GM13977 (cell line): ENCODE measurements at regions not wholly inside any gene's neighbourhood (a gene's known extent, or its start where the extent isn't known, plus 50 kb on each side); places are given as distances from the start of the nearest gene placed in this dataset.

ENCODE experiments used
- DNase-seq: peaks from one replicate; pipeline ENCODE4 v3.0.0; 2012; ENCODE audit warnings: low spot score
- in situ Hi-C: fragments of 300-500 bp; cut with MboI; formaldehyde crosslinking; loops from one replicate; pipeline ENCODE4 v1.12.0; 2022; ENCODE audit warnings: low sequenced_read_pairs, low pct_unique_long_range_greater_than_20kb, mixed read lengths, inconsistent platforms; ENCODE audit not compliant: unreplicated experiment
- TF ChIP-seq, protein P1 (sequence below): IDR thresholded peaks from 2 replicates; pipeline ENCODE4 v1.5.1; 2012; ENCODE audit warnings: mild to moderate bottlenecking, control low read depth; ENCODE audit not compliant: insufficient read depth; ENCODE audit errors: extremely low read depth, missing control alignments

DNA sequence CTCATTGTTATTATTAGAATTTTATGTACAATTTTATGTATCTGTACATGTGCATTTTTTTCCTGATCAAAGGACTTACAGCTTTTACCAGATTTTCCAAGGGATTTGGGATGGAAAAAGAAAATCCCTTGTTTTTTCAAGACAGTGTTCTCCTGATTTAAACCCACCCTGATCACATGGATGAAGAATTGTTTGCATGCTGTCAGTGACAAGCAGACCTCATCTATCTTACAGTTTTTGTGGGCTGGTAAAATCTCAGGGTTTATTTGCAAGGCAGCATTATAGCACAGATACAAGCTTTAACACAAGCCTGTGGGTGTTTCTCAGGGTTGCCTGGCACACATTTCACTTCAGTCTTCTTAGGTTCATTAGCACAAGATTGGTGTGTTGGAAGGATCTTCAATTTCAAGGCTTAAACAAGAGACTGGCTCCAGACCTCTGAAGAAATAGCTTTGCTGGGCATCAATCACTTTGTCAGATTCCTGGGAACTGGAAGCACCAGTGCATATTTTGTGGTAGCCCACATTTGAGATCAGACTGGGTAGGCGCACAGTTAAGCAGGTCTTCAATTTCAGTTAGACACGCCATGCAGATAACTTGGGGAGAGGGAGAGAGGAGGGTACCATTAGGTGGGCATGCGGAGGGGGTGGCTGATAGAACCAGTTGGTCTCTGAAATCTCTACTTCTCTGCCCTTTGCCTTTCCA, 118.0 kb downstream of the TBX5 start:
- TF ChIP-seq, protein P1, sequence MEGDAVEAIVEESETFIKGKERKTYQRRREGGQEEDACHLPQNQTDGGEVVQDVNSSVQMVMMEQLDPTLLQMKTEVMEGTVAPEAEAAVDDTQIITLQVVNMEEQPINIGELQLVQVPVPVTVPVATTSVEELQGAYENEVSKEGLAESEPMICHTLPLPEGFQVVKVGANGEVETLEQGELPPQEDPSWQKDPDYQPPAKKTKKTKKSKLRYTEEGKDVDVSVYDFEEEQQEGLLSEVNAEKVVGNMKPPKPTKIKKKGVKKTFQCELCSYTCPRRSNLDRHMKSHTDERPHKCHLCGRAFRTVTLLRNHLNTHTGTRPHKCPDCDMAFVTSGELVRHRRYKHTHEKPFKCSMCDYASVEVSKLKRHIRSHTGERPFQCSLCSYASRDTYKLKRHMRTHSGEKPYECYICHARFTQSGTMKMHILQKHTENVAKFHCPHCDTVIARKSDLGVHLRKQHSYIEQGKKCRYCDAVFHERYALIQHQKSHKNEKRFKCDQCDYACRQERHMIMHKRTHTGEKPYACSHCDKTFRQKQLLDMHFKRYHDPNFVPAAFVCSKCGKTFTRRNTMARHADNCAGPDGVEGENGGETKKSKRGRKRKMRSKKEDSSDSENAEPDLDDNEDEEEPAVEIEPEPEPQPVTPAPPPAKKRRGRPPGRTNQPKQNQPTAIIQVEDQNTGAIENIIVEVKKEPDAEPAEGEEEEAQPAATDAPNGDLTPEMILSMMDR = no peak
- DNase-seq = no peak
- in situ Hi-C loops = no loop called here

DNA sequence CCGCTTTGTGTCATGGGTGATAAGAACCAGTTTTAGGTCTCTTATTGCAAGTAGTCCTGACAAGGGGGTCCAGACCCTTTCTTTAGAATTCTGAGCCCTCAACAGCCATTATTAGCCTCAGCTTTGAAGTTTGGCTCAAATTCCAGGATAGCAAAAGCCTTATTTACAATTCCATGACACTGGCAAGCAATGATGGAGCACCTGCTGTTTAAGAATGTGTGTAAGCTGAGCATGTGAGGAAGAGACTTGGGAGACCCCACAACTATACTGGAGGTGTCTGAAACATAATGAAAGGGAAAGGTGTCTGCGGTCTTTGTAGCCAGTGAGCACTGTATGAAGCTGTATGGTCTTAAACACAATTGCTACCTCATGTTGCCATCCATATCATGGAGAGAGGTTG, 119.8 kb downstream of the TBX5 start:
- in situ Hi-C loops = no loop called here
- TF ChIP-seq, protein P1 = no peak
- no peak for DNase-seq

DNA sequence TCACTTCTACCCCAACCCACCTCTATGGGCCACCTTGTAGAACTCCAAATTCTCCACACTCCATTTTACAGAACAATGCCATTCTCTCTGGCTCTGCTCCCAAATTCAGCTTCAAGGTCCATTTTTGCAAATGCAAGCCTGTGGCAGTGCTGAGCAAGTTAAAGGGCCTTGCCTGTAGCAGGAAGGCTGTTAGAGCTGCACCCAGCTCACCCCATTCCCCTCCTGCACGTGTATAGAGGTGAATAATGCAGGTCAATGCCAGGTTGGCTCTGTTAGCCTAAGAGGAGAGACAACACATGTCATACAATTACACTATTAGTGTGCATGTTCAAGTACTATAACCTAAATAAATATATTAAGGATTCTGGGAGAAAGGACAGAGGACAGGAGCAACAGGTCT, 120.4 kb downstream of the TBX5 start:
- DNase-seq = no peak
- TF ChIP-seq, protein P1 = no peak
- in situ Hi-C loops = no loop called here

DNA sequence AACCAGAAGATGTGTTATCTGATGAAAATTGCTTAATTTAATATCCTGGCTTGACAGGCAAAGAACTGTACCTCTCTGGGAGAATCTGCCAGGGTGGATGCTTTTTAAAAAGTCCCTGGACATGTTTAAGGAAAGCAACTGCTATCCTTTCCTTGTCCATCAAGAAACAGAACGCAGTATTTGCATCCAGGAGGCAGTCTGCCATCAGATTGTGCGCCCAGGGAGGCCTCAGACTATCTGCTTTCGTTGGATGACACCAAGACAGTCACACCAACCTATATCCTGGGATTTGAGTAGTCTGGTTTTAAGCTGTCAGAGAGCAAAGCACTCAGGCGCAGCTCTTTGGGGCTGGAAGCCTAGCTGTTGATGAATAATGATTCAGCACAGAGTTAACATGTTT, 121.9 kb downstream of the TBX5 start:
- TF ChIP-seq, protein P1 = no peak
- in situ Hi-C loops = no loop called here

DNA sequence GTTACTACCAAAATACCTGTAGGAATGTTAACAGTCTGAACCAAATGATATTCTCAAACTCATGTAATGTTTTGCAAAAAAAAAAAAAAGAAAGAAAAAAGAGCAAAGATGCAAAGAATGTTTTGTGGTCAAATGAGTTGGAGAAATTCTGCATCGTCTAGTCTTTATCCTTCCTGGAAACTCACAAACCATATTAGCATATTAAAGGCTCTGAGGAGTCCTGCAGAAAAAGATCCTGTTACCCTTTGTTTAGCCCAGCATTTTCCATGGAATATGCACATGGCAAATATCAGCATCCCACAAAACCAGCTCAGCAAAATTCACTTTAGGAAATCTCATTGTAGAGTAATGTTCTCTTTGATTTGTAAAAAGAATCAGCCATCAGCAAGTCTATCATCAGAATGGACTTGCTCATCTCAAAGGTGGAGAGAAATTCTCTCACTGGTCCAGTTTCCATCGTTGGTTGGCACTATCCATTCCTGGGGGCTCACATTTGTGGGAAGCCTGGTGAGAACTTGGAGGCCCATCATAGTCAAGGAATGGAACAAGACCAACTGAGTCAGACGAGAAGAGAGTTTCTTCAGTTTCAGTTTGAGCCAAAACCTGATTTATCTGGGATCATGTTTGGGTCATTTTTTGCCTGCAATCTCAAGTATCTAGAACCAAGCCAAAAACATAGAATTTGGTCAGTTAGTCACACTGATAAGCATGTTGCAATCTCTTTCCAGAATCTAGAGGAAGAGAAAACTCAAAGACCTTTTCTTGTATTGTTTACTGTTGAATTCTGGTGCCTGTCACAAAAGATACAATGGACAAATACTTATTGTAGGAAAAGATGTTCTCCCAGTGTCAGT, 129.8 kb downstream of the TBX5 start:
- TF ChIP-seq, protein P1 = no peak
- in situ Hi-C loops = no loop called here
- DNase-seq = no peak

More for the DNA sequence above, 121.9 kb downstream of the TBX5 start:
- no peak for DNase-seq

DNA sequence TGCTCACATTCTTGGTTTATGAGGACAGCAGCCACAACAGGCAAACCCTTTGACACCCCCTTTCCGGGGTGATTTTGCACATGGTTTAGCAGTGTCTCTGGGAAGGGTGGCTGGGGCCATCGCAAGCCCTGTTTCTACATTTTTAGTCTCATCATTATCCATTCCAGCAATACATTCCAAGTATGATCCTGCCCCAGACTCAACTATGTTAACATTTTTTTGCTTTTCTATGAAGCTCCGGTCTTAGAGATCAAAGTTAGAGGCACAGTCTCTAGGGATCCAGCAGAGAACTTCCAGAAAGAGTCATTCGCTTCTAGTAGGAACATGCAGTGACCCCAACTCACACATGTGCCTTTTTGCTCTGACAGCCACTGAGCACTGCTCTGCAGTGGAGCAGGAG, 130.9 kb downstream of the TBX5 start:
- in situ Hi-C loops = no loop called here
- no peak for DNase-seq
- TF ChIP-seq, protein P1 = no peak
